Heart right ventricle (tissue), 16 donors: ENCODE measurements at regions not wholly inside any gene's neighbourhood (a gene's known extent, or its start where the extent isn't known, plus 50 kb on each side); places are given as distances from the start of the nearest gene placed in this dataset.

Experiments used
- ATAC-seq, 8 donors: fragments of 200-7000 bp; cut with Tn5 transposase; one replicate each; pipeline ENCODE4 v1.9.1; 2020; ENCODE audit warnings: mild to moderate bottlenecking in 8 of 8, moderate library complexity in 8 of 8, moderate number of reproducible peaks in 1 of 8
- DNase-seq, 2 donors: peaks; one replicate each; pipeline ENCODE4 v3.0.0-alpha.2; 2020
- H3K27ac ChIP-seq, 10 donors: fragments of 200-600 bp; sonication (generic) in 2 of 10; one replicate each; pipeline versions ENCODE4 v1.5.0 to v1.8.0; 2020 to 2022; ENCODE audit warnings: mild to moderate bottlenecking in 3 of 10
- H3K27me3 ChIP-seq, 7 donors: fragments of 200-600 bp; one replicate each; pipeline ENCODE4 v1.8.0; 2021 to 2022; ENCODE audit warnings: mild to moderate bottlenecking in 2 of 7
- H3K36me3 ChIP-seq, 9 donors: fragments of 200-600 bp; sonication (generic) in 1 of 9; one replicate each; pipeline versions ENCODE4 v1.5.0 to v1.8.0; 2020 to 2022; ENCODE audit warnings: mild to moderate bottlenecking in 2 of 9
- H3K4me1 ChIP-seq, 9 donors: fragments of 200-600 bp; sonication (generic) in 1 of 9; one replicate each; pipeline versions ENCODE4 v1.5.0 to v1.8.0; 2020 to 2022; ENCODE audit warnings: mild to moderate bottlenecking in 4 of 9
- H3K4me3 ChIP-seq, 10 donors: fragments of 200-600 bp; sonication (generic) in 2 of 10; one replicate each; pipeline versions ENCODE4 v1.5.0 to v1.8.0; 2020 to 2022; ENCODE audit warnings: mild to moderate bottlenecking in 7 of 10, moderate library complexity in 2 of 10
- H3K9me3 ChIP-seq, 11 donors: fragments of 200-600 bp in 10 of 11; sonication (generic) in 2 of 11; one replicate each; pipeline versions ENCODE4 v1.5.0 to v1.8.0; 2013 to 2022; ENCODE audit warnings: mild to moderate bottlenecking in 2 of 11, control low read depth in 1 of 11, moderate library complexity in 1 of 11
- CTCF ChIP-seq, 9 donors: fragments of 200-600 bp; sonication (generic) in 2 of 9; IDR thresholded peaks; one replicate each; pipeline versions ENCODE4 v1.5.0 to v1.8.0; 2021 to 2022; ENCODE audit warnings: antibody characterized with exemption in 9 of 9, mild to moderate bottlenecking in 5 of 9, moderate library complexity in 1 of 9
- WGBS, 2 donors: extraction: QIAGEN DNeasy Blood & Tissue Kit; methylation state at CpG; one replicate each; pipeline ENCODE4 v1.1.7; 2013; ENCODE audit warnings: inconsistent platforms in 1 of 2; 5-methylcytosine and 5-hydroxymethylcytosine counted together
- intact Hi-C, 10 donors: fragments of 100-400 bp; cut with DNase I; formaldehyde crosslinking; loops; one replicate each; pipeline versions ENCODE4 v1.11.1 to v1.14.2; 2022
- donor health status: Arrhythmogenic right ventricular cardiomyopathy.
- donor health status: ischemic (EF 13 %, LVEDD 7.1; RV severe dilation, severe dysfunction).
- donor health status: healthy with polysubstance abuse.
- donor health status: DM: no; HTN: yes; CAD: no.
- donor health status: DM: no; HTN: no; CAD: no.
- donor health status: ischemic (EF 25% LVEDD 6.9; RV normal size, moderate dysfunction).
- donor health status: ischemic (EF 25% LVEDD 5.7; RV mildly dilated, moderate dysfunction).
- donor health status: healthy.
- donor health status: DM: yes; HTN: yes; CAD: no.
- donor health status: Ischemic cardiomyopathy.
- donor health status: ischemic (EF 35%, LVEDD 5.7; RV mildly dilated, moderate dysfunction).
- donor health status: nonischemic (EF 11% LVEDD 7.7; RV severe dilation, severe dysfunction).
- donor health status: DM: yes; HTN: yes; CAD: no.
- donor health status: PGD.
- donor health status: ischemic (EF 29% LVEDD 5.4; RV normal size, mild dysfunction).
- donor health status: nonischemic (EF 23%, LVEDD 6.1; RV moderate dilation, normal function).

DNA sequence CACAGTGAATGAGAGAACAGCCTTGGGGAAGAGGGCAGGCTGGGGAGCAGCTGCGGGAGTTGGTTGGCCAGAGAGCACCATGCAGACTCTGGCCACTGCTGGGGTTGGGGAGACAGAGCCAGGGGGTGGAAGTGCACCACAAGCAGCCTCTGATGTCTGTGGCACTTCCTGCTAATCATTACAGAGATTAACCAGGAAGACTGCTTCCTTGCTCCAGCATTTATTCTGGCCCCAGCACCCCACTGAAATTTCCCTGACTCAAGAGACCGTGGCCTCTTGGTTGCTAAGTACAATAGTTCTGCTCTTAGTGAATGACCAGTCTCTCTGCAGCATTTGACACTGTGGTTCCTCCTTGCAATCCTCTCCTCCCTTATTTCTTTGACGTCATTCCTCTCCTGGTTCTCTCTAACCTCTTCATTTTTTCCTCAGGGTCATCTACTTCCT lies 266.2 kb upstream of the ROPN1 start:
- peak in 6 of 8 donors; percentile 26 to 65 (median 42) for ATAC-seq
- Histone ChIP-seq H3K27ac (peak overlapping the region in 6 of 10 donors; percentile 11 to 75 (median 32)), H3K9me3 (no peaks in the 10 kb centered on the region), H3K4me3 (no peak overlapping the region), H3K36me3 (no peaks in the 10 kb centered on the region), H3K27me3 (no peaks in the 10 kb centered on the region), H3K4me1 (peaks cover 7 to 46% (median 29%) of the 10 kb centered on the region in 9 donors)
- WGBS, 2 donors = 52 to 60% methylated on average over 3 of the region's 3 CpGs
- TF ChIP-seq CTCF (IDR thresholded peaks at IDR 0.05) = no peak
- DNase-seq = no peak
- intact Hi-C loops = no loop called here

GRCh38 chr3:124260206-124260915 lies 268.4 kb upstream of the ROPN1 start:
- H3K27ac ChIP-seq = peak overlapping the region in 6 of 10 donors; percentile 42 to 62 (median 46)
- DNase-seq (peak; percentile 32 to 63), ATAC-seq (peak; percentile 78 to 96 (median 88))
- intact Hi-C loops = no loop called here
- 88 to 91% methylated on average over 1 of the region's 1 CpG for WGBS, 2 donors
- peaks cover 0 to 5% (median 0%) of the 10 kb centered on the region in 9 donors for H3K36me3 ChIP-seq
- no peaks in the 10 kb centered on the region for H3K9me3 ChIP-seq
- no peak for TF ChIP-seq CTCF (IDR thresholded peaks at IDR 0.05)
- no peaks in the 10 kb centered on the region for H3K27me3 ChIP-seq
- H3K4me3 ChIP-seq = no peak overlapping the region
- peaks cover 7 to 54% (median 35%) of the 10 kb centered on the region in 9 donors for H3K4me1 ChIP-seq

DNA sequence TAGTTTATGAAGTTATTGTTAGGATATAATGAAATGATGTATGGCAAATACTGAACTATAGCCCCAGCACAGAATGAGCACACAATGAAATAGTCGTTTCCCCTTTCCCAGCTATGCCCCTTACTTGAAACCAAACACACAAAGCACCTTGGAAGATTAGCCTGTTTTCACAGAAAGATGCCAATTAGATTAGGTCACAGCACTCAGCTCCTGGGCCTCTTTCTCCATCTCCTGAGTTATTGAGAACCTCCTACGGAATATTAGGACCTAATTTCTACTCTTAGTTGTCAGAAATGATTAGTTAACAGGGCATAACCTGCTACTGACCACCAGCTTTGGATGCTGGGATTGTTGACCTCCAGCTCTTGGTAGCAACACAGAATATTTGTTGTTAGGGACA lies 269.4 kb upstream of the ROPN1 start:
- H3K27me3 ChIP-seq = no peaks in the 10 kb centered on the region
- ATAC-seq (no peak), DNase-seq (no peak)
- H3K36me3 ChIP-seq = peaks cover 0 to 5% (median 0%) of the 10 kb centered on the region in 9 donors
- intact Hi-C loops = no loop called here
- H3K4me1 ChIP-seq = peaks cover 7 to 64% (median 36%) of the 10 kb centered on the region in 9 donors
- TF ChIP-seq CTCF (IDR thresholded peaks at IDR 0.05) = no peak
- peak overlapping the region in 2 of 10 donors; percentile 42 to 62 for H3K27ac ChIP-seq
- WGBS, 2 donors = 91 to 93% methylated on average over 2 of the region's 2 CpGs
- no peaks in the 10 kb centered on the region for H3K9me3 ChIP-seq
- H3K4me3 ChIP-seq = no peak overlapping the region

DNA sequence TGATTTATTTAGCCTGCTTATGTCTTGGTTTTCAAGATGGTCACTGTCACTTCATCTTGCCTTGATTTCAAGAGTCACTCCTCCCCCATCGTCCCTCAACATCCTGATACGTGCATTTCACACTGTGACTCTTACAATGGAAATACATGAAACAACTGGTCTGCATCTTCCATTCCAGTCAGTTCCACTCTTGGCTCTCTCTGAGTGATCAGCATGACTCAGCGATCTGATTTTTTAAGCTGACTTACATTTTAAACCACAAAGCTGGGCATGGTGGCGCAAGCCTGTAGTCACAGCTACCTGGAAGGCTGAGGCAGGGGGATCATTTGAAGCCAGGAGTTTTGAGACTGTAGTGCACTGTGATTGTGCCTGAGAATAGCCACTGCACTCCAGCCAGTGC lies 271.2 kb upstream of the ROPN1 start:
- H3K9me3 ChIP-seq = no peaks in the 10 kb centered on the region
- peak in 1 of 8 donors; percentile 6 for ATAC-seq
- peaks cover 0 to 5% (median 0%) of the 10 kb centered on the region in 9 donors for H3K36me3 ChIP-seq
- intact Hi-C loops = no loop called here
- H3K4me1 ChIP-seq = peaks cover 0 to 60% (median 30%) of the 10 kb centered on the region in 9 donors
- no peak overlapping the region for H3K4me3 ChIP-seq
- 89 to 90% methylated on average over 4 of the region's 4 CpGs for WGBS, 2 donors
- no peaks in the 10 kb centered on the region for H3K27me3 ChIP-seq
- no peak for DNase-seq
- H3K27ac ChIP-seq = no peak overlapping the region
- no peak for TF ChIP-seq CTCF (IDR thresholded peaks at IDR 0.05)
